ENCODE measurements at regions not wholly inside any gene's neighbourhood (a gene's known extent, or its start where the extent isn't known, plus 50 kb on each side); places are given as distances from the start of the nearest gene placed in this dataset.

DNA sequence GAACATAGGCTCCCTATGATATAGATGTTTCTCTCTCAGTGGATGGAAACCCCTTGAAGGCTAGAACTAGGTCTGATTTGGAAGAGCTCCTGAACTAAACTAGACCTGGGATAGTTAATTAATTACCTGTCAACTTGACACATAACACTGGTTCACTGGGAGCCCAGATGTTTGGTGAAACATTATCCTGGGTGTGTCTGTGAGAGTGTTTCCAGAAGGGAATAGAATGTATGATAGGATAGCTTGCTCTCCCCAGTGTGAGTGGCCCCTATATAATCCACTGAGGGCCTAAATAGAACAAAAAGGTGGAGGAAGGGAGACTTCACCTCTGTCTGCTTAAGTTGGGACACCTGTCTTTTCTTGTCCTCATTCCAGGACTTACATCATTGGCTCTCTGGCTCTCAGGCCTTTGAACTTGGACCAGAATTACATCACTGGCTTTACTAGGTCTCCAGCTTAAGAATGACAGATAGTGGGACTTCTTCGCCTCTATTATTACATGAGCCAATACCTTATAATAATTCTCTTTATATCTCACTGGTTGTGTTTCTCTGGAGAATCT is 194.1 kb downstream of the KTN1 start:
- TF ChIP-seq ZNF274 (IDR thresholded peaks at IDR 0.05; ENCODE audit: low read depth, low read length): no peak
- TF ChIP-seq YY1 (IDR thresholded peaks at IDR 0.05; ENCODE audit: insufficient read depth, insufficient read length): no peak
- TF ChIP-seq SUZ12 (IDR thresholded peaks at IDR 0.05; ENCODE audit: extremely low read depth, insufficient read depth, insufficient read length): no peak
